Small intestine (tissue), 7 donors: ENCODE measurements at regions not wholly inside any gene's neighbourhood (a gene's known extent, or its start where the extent isn't known, plus 50 kb on each side); places are given as distances from the start of the nearest gene placed in this dataset.
A peak's percentile ranks its signal among the peaks of the same experiment; 100 is the strongest.
"Not testable (repeated sequence)": the region's sequence is repeated elsewhere in the genome, so short reads cannot be mapped to it uniquely, and the experiment has no call there.

Experiments used
- DNase-seq, 2 donors: peaks; one replicate each; pipeline versions ENCODE4 v3.0.0 to v3.0.0-alpha.2; 2013
- FAIRE-seq: peaks from 2 replicates; lab custom pipeline; 2012; peaks lifted over from hg19 to GRCh38; lab: Jason Lieb, UNC
- H3K27ac ChIP-seq, 3 donors: one replicate each; pipeline ENCODE4 v1.5.1; 2013; ENCODE audit warnings: low read length in 2 of 3, mild to moderate bottlenecking in 2 of 3, control low read depth in 1 of 3, inconsistent platforms in 1 of 3, low read depth in 1 of 3, moderate library complexity in 1 of 3
- H3K27me3 ChIP-seq, 3 donors: one replicate each; pipeline ENCODE4 v1.6.1; 2013; ENCODE audit warnings: low read length in 3 of 3, inconsistent platforms in 1 of 3; ENCODE audit not compliant: control insufficient read depth in 3 of 3, insufficient read depth in 3 of 3
- H3K36me3 ChIP-seq, 3 donors: one replicate each; pipeline ENCODE4 v1.6.1; 2013; ENCODE audit warnings: low read length in 3 of 3, inconsistent platforms in 1 of 3, low read depth in 1 of 3, mild to moderate bottlenecking in 1 of 3, moderate library complexity in 1 of 3; ENCODE audit not compliant: control insufficient read depth in 3 of 3, insufficient read depth in 2 of 3
- H3K4me1 ChIP-seq, 3 donors: one replicate each; pipeline ENCODE4 v1.6.1; 2013; ENCODE audit warnings: low read length in 2 of 3, inconsistent platforms in 1 of 3, low read depth in 1 of 3, mild to moderate bottlenecking in 1 of 3, moderate library complexity in 1 of 3; ENCODE audit not compliant: control insufficient read depth in 3 of 3, insufficient read depth in 2 of 3
- H3K4me3 ChIP-seq, 3 donors: one replicate each; pipeline ENCODE4 v1.5.1; 2013; ENCODE audit warnings: low read length in 3 of 3, control low read depth in 1 of 3, inconsistent platforms in 1 of 3, low read depth in 1 of 3, mild to moderate bottlenecking in 1 of 3, moderate library complexity in 1 of 3
- H3K9me3 ChIP-seq, 2 donors: one replicate each; pipeline ENCODE4 v1.6.1; 2013; ENCODE audit warnings: low read depth in 1 of 2, low read length in 1 of 2; ENCODE audit not compliant: control insufficient read depth in 2 of 2, insufficient read depth in 1 of 2
- WGBS, 3 donors: extraction: QIAGEN DNeasy Blood & Tissue Kit; methylation state at CpG; one replicate each; pipeline ENCODE4 v1.1.7; 2013; 5-methylcytosine and 5-hydroxymethylcytosine counted together
- donor health status: healthy with polysubstance abuse.
- donor health status: control.
- donor health status: control.
- donor health status: Bipolar disorder and iron deficiency.
- donor health status: healthy.

DNA sequence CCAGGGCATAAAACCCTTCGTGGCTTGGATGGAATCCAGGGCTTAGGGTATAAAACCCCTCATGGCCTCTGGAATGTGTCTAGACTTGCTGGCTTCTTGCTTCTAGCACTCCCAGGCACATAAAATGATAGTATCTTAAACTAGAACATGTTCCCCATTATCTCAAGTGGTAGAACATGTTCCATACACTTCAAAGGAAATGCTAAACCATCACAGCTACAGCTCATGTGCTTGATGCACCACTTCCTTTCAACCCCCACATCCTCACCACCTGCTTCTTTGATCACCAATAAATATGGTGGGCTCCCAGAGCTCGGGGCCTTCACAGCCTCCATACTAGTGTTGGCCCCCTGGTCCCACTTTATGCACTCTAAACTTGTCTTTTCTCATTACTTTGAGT is 204.3 kb downstream of the UXS1 start:
- H3K4me3 ChIP-seq, H3K27ac ChIP-seq, H3K27me3 ChIP-seq, FAIRE-seq, H3K36me3 ChIP-seq, H3K4me1 ChIP-seq: not testable (repeated sequence)
- peaks cover 0 to 64% of the 10 kb centered on the region in 2 donors for H3K9me3 ChIP-seq
- DNase-seq: peak in 1 of 2 donors; percentile 31
- 21 to 51% (median 24%) methylated on average over 2 of the region's 2 CpGs for WGBS, 3 donors

DNA sequence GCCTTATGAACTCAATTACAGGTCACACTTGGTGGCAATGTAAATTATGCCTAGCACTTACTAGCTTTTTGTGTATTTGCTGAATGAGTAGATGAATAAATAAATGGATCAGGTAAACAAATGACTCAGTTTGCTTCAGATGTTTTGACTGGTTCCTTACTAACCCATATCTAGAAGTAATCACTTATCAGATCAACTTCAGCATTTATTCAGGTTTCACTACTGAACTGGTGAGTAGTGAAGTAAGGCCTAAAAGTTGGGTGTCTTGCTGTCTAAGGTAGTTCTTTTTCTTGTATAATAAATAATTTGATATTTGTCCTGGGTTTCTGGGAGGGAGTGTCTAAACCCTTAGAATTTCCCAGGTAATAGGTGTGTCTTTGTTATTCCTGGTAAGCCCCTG is 205.0 kb downstream of the UXS1 start:
- FAIRE-seq (no peak), DNase-seq (no peak)
- Histone ChIP-seq H3K27ac (no peak overlapping the region), H3K36me3 (no peaks in the 10 kb centered on the region), H3K4me1 (no peaks in the 10 kb centered on the region), H3K9me3 (peaks cover 0 to 56% of the 10 kb centered on the region in 2 donors), H3K27me3 (no peaks in the 10 kb centered on the region), H3K4me3 (no peak overlapping the region)

DNA sequence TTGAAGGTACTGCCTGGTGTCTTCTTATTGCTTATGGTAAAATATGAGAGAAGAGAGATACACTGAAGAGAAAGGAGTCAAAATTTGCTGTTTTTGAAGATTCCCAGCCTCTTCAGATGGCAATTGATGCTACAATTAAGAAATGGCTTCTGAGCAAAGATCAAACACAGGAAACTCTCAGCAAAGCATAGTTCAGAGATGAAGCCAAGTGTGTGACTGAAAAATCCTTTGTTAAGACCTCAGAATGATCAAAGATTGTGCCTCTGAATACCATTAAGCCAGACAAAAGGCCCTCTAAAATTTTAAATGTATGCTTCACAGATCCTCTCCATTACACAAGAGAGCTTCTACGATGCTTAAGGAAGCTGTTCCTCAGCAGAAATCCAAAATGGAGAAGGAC is 216.3 kb downstream of the UXS1 start:
- FAIRE-seq (no peak), DNase-seq (no peak)
- 91 to 98% (median 91%) methylated on average over 1 of the region's 1 CpG for WGBS, 3 donors
- Histone ChIP-seq H3K4me3 (no peak overlapping the region), H3K27ac (no peak overlapping the region), H3K27me3 (peaks cover 0 to 5% (median 0%) of the 10 kb centered on the region in 3 donors), H3K4me1 (no peaks in the 10 kb centered on the region), H3K36me3 (no peaks in the 10 kb centered on the region), H3K9me3 (peaks cover 3 to 23% of the 10 kb centered on the region in 2 donors)

DNA sequence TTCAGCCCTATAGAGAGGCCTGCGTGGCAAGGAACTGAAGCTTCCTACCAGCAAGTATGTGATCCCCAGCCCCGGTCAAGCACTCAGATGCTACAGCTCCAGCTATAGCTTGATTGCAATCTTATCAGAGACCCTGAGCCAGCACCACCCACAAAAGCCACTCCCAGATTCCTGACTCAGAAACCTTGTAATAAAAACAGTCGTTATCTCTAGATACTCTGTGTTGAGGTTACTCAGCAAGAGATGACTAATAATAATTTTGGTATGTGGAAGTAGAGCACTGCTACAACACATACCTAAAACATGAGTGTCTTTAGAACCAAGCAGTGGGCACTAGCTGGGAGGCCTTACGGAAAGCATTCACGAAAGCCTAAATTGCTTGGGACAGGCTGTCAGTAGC is 216.9 kb downstream of the UXS1 start:
- WGBS, 3 donors: 66 to 81% (median 75%) methylated on average over 5 of the region's 5 CpGs
- Histone ChIP-seq H3K27me3 (peaks cover 0 to 5% (median 0%) of the 10 kb centered on the region in 3 donors), H3K4me1 (no peaks in the 10 kb centered on the region), H3K27ac (no peak overlapping the region), H3K4me3 (no peak overlapping the region), H3K9me3 (peaks cover 3 to 23% of the 10 kb centered on the region in 2 donors), H3K36me3 (no peaks in the 10 kb centered on the region)
- peak in 1 of 2 donors; percentile 74 for DNase-seq
- no peak for FAIRE-seq

DNA sequence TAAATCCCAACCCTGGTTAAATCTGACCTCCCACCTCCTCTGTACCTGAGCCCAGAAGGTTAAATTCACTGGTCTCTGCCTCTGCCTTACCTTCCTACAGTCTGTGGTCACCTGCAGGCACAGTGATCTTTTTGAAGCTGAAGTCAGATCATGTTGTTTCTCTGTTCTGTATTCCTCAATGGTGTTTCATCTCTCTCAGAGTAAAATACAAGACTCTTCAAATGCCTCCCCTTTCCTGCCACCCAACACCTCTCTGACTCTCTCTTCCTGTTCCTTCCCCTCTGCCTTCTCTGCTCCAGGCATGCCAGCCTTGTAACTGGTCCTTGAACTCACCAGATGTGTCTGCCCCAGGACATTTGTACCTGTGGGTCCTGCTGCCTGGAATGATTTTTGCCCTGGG is 219.3 kb downstream of the UXS1 start:
- no peak overlapping the region for H3K27ac ChIP-seq
- FAIRE-seq: no peak
- H3K27me3 ChIP-seq: peaks cover 0 to 5% (median 0%) of the 10 kb centered on the region in 3 donors
- H3K4me1 ChIP-seq: no peaks in the 10 kb centered on the region
- no peak overlapping the region for H3K4me3 ChIP-seq
- no peak for DNase-seq
- peaks cover 3 to 23% of the 10 kb centered on the region in 2 donors for H3K9me3 ChIP-seq
- H3K36me3 ChIP-seq: no peaks in the 10 kb centered on the region

DNA sequence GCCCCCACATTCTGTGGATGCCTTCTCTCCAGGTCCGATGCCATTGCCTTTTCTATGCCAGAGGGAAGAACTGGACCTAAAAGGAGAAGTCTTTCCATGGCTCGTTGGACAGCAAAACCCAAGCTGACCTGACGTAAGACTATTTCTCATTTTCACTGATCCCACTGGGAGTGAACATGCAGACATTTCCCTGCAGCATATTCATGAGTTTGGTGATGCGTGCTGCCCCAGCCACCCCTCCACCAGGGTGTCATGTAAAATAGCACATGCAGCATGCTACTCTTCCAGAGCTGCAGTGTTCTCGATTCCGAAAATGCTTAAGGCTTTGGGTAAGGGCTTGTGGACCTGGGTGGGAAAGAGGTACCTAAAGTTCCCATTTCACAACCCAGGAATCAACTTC is 221.2 kb downstream of the UXS1 start:
- 89 to 97% (median 96%) methylated on average over 6 of the region's 6 CpGs for WGBS, 3 donors
- Histone ChIP-seq H3K9me3 (peaks cover 3 to 15% of the 10 kb centered on the region in 2 donors), H3K27me3 (peaks cover 0 to 5% (median 0%) of the 10 kb centered on the region in 3 donors), H3K4me1 (peaks cover 0 to 3% (median 0%) of the 10 kb centered on the region in 3 donors), H3K36me3 (no peaks in the 10 kb centered on the region), H3K27ac (no peak overlapping the region), H3K4me3 (no peak overlapping the region)
- FAIRE-seq: no peak
- DNase-seq: no peak

DNA sequence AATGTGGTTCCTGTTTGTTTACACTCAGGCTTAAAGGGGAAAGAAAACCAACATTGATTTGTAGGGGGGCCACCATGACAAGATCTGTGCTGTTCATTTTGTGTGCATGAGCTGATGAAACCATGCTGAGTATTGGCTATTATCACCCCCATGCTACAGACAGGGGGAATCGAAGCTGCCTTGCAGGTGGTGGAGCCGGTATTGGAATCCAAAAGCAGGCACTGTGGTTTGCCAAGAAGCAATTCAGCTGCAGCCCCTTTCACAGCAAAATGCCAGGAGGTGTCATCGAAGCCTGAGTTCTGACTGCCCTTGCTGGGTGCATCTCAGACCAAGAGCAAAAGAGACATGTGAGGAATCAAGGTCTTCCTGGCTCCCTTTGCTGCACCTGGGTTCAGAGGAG is 221.9 kb downstream of the UXS1 start:
- H3K27me3 ChIP-seq: peaks cover 0 to 5% (median 0%) of the 10 kb centered on the region in 3 donors
- H3K9me3 ChIP-seq: peaks cover 3 to 12% of the 10 kb centered on the region in 2 donors
- 73 to 77% (median 75%) methylated on average over 3 of the region's 3 CpGs for WGBS, 3 donors
- FAIRE-seq: no peak
- no peak overlapping the region for H3K4me3 ChIP-seq
- H3K4me1 ChIP-seq: peaks cover 0 to 6% (median 0%) of the 10 kb centered on the region in 3 donors
- no peaks in the 10 kb centered on the region for H3K36me3 ChIP-seq
- no peak for DNase-seq
- no peak overlapping the region for H3K27ac ChIP-seq

DNA sequence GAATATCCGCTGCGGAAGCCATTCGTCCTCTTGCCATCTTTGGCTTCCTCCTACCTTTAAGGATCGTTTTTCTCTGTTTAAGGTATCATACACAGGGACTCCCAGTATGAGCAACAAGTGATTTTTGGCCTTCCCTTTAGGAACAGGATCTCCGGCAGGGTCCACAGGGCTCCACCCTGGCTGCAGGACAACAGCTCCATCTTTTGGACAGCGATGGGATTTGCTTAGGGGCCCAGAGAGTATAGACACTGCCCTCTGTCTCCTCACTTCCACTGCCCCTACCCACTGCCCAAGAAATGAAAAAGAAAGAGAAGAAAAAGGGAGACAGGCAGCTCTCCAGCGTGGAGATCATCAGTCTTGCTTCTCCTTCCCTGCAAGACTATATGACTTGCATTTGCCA is 224.5 kb downstream of the UXS1 start:
- Histone ChIP-seq H3K4me3 (no peak overlapping the region), H3K9me3 (peaks cover 0 to 3% of the 10 kb centered on the region in 2 donors), H3K4me1 (peaks cover 0 to 6% (median 0%) of the 10 kb centered on the region in 3 donors), H3K36me3 (no peaks in the 10 kb centered on the region), H3K27ac (peak overlapping the region in 1 of 3 donors; percentile 71), H3K27me3 (peaks cover 0 to 5% (median 0%) of the 10 kb centered on the region in 3 donors)
- FAIRE-seq: no peak
- WGBS, 3 donors: 80 to 89% (median 84%) methylated on average over 7 of the region's 7 CpGs
- DNase-seq: peak in 1 of 2 donors; percentile 18

DNA sequence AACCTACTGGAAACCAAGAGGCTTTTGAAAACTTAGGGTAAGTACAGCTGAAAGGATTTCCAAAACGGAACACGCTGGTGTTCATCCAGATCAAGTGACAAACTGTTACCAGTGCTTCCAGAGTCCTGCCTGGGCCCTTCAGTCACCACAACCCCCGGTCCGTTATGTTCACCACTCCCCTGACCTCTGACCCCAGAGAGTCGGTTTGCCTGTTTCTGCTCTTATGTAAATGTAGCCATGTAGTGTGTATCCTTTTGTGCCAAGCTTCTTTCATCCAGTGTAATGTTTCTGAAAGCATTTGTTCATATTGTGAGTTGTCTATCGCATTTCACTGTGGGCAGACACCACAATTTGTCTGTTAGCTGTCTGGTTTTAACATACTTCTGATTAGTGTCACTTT is 217.5 kb downstream of the NCK2 start:
- Histone ChIP-seq H3K4me1 (no peaks in the 10 kb centered on the region), H3K4me3 (no peak overlapping the region), H3K27ac (no peak overlapping the region), H3K9me3 (peaks cover 0 to 5% of the 10 kb centered on the region in 2 donors), H3K36me3 (no peaks in the 10 kb centered on the region), H3K27me3 (no peaks in the 10 kb centered on the region)
- FAIRE-seq: no peak
- WGBS, 3 donors: 66 to 77% (median 76%) methylated on average over 6 of the region's 6 CpGs
- no peak for DNase-seq
